ENCODE measurements at regions not wholly inside any gene's neighbourhood (a gene's known extent, or its start where the extent isn't known, plus 50 kb on each side); places are given as distances from the start of the nearest gene placed in this dataset.

- no peaks in the 10 kb centered on the region for H3K9me3 ChIP-seq
- Mint-ChIP-seq H3K4me1 (no peaks in the 10 kb centered on the region), H3K36me3 (no peaks in the 10 kb centered on the region), H3K4me3 (no peak overlapping the region), H3K27ac (no peak overlapping the region), H3K27me3 (no peaks in the 10 kb centered on the region), H3K9me3 (peaks cover 0 to 3% (median 0%) of the 10 kb centered on the region in 3 donors)
- ATAC-seq (replicated peaks in 1 of 4) (no peak), DNase-seq (no peak)
- ChIA-PET CTCF (no interaction called here), POLR2A (no interaction called here)
- H3K27me3 ChIP-seq (replicated peaks in 1 of 2; ENCODE audit: control insufficient read depth in 2 of 2, extremely low read depth in 1 of 2, insufficient read depth in 2 of 2, low read length in 1 of 2), result no peaks in the 10 kb centered on the region
- H3K27ac ChIP-seq (ENCODE audit: low read length), result no peak overlapping the region
- H3K36me3 ChIP-seq (ENCODE audit: control insufficient read depth in 2 of 2, extremely low read depth in 1 of 2, insufficient read depth in 1 of 2, low read length in 1 of 2), result no peaks in the 10 kb centered on the region
- H3K4me3 ChIP-seq (ENCODE audit: control insufficient read depth in 1 of 2, extremely low read depth in 1 of 2, low read length in 1 of 2), result no peak overlapping the region
- no CpG with 5 or more reads among the region's 1 CpG for WGBS (ENCODE audit: insufficient coverage)
- no peaks in the 10 kb centered on the region for H3K4me1 ChIP-seq (ENCODE audit: control insufficient read depth in 1 of 2, extremely low read depth in 1 of 2, insufficient read depth in 2 of 2, low read length in 2 of 2)
These were observed 418.0 kb upstream of the PKN2 start for GRCh38 chr1:88266051-88266450.

GRCh38 chr1:88272216-88272615, 411.9 kb upstream of the PKN2 start:
- ATAC-seq (replicated peaks in 1 of 4) (no peak), DNase-seq (no peak)
- no peak overlapping the region for H3K27ac ChIP-seq (ENCODE audit: low read length)
- no peak overlapping the region for H3K4me3 ChIP-seq (ENCODE audit: control insufficient read depth in 1 of 2, extremely low read depth in 1 of 2, low read length in 1 of 2)
- Mint-ChIP-seq H3K27ac (no peak overlapping the region), H3K9me3 (no peaks in the 10 kb centered on the region), H3K4me1 (no peaks in the 10 kb centered on the region), H3K27me3 (no peaks in the 10 kb centered on the region), H3K36me3 (no peaks in the 10 kb centered on the region), H3K4me3 (no peak overlapping the region)
- H3K9me3 ChIP-seq, result no peaks in the 10 kb centered on the region
- H3K27me3 ChIP-seq (replicated peaks in 1 of 2; ENCODE audit: control insufficient read depth in 2 of 2, extremely low read depth in 1 of 2, insufficient read depth in 2 of 2, low read length in 1 of 2), result no peaks in the 10 kb centered on the region
- POLR2A ChIA-PET, result no interaction called here
- no peaks in the 10 kb centered on the region for H3K4me1 ChIP-seq (ENCODE audit: control insufficient read depth in 1 of 2, extremely low read depth in 1 of 2, insufficient read depth in 2 of 2, low read length in 2 of 2)
- CTCF ChIA-PET, result no interaction called here
- no peaks in the 10 kb centered on the region for H3K36me3 ChIP-seq (ENCODE audit: control insufficient read depth in 2 of 2, extremely low read depth in 1 of 2, insufficient read depth in 1 of 2, low read length in 1 of 2)
- WGBS (ENCODE audit: insufficient coverage), result 90% methylated on average over 3 of the region's 5 CpGs

GRCh38 chr1:88274431-88274830, 409.6 kb upstream of the PKN2 start:
- DNase-seq (no peak), ATAC-seq (replicated peaks in 1 of 4) (no peak)
- no peaks in the 10 kb centered on the region for H3K36me3 Mint-ChIP-seq
- H3K4me3 ChIP-seq (ENCODE audit: control insufficient read depth in 1 of 2, extremely low read depth in 1 of 2, low read length in 1 of 2), result no peak overlapping the region
- no peaks in the 10 kb centered on the region for H3K4me1 ChIP-seq (ENCODE audit: control insufficient read depth in 1 of 2, extremely low read depth in 1 of 2, insufficient read depth in 2 of 2, low read length in 2 of 2)
- H3K4me3 Mint-ChIP-seq, result no peak overlapping the region
- no peaks in the 10 kb centered on the region for H3K4me1 Mint-ChIP-seq
- H3K9me3 Mint-ChIP-seq, result peaks cover 4 to 9% (median 8%) of the 10 kb centered on the region in 3 donors
- no CpG with 5 or more reads among the region's 1 CpG for WGBS (ENCODE audit: insufficient coverage)
- POLR2A ChIA-PET, result no interaction called here
- no peak overlapping the region for H3K27ac ChIP-seq (ENCODE audit: low read length)
- H3K9me3 ChIP-seq, result no peaks in the 10 kb centered on the region
- CTCF ChIA-PET, result no interaction called here
- H3K27ac Mint-ChIP-seq, result no peak overlapping the region
- H3K27me3 ChIP-seq (replicated peaks in 1 of 2; ENCODE audit: control insufficient read depth in 2 of 2, extremely low read depth in 1 of 2, insufficient read depth in 2 of 2, low read length in 1 of 2), result no peaks in the 10 kb centered on the region
- H3K36me3 ChIP-seq (ENCODE audit: control insufficient read depth in 2 of 2, extremely low read depth in 1 of 2, insufficient read depth in 1 of 2, low read length in 1 of 2), result no peaks in the 10 kb centered on the region
- no peaks in the 10 kb centered on the region for H3K27me3 Mint-ChIP-seq

GRCh38 chr1:88275259-88275862, 408.7 kb upstream of the PKN2 start:
- no peaks in the 10 kb centered on the region for H3K36me3 Mint-ChIP-seq
- ChIA-PET CTCF (interaction anchor here (0.5 to 0.7 kb wide), 3 partner anchors 25 to 519 kb away, joined by 3 to 7 read pairs (median 3); no protein-coding TSS in a partner anchor), POLR2A (no interaction called here)
- H3K9me3 ChIP-seq, result no peaks in the 10 kb centered on the region
- H3K27me3 ChIP-seq (replicated peaks in 1 of 2; ENCODE audit: control insufficient read depth in 2 of 2, extremely low read depth in 1 of 2, insufficient read depth in 2 of 2, low read length in 1 of 2), result no peaks in the 10 kb centered on the region
- H3K9me3 Mint-ChIP-seq, result peaks cover 10 to 18% (median 11%) of the 10 kb centered on the region in 3 donors
- no peak overlapping the region for H3K4me3 ChIP-seq (ENCODE audit: control insufficient read depth in 1 of 2, extremely low read depth in 1 of 2, low read length in 1 of 2)
- no peak overlapping the region for H3K4me3 Mint-ChIP-seq
- no peaks in the 10 kb centered on the region for H3K4me1 ChIP-seq (ENCODE audit: control insufficient read depth in 1 of 2, extremely low read depth in 1 of 2, insufficient read depth in 2 of 2, low read length in 2 of 2)
- no CpG with 5 or more reads among the region's 3 CpGs for WGBS (ENCODE audit: insufficient coverage)
- no peak overlapping the region for H3K27ac Mint-ChIP-seq
- no peak overlapping the region for H3K27ac ChIP-seq (ENCODE audit: low read length)
- DNase-seq (no peak), ATAC-seq (replicated peaks in 1 of 4) (no peak)
- no peaks in the 10 kb centered on the region for H3K36me3 ChIP-seq (ENCODE audit: control insufficient read depth in 2 of 2, extremely low read depth in 1 of 2, insufficient read depth in 1 of 2, low read length in 1 of 2)
- no peaks in the 10 kb centered on the region for H3K4me1 Mint-ChIP-seq
- no peaks in the 10 kb centered on the region for H3K27me3 Mint-ChIP-seq

GRCh38 chr1:88276163-88276562, 407.9 kb upstream of the PKN2 start:
- H3K27ac Mint-ChIP-seq, result no peak overlapping the region
- no CpG with 5 or more reads among the region's 4 CpGs for WGBS (ENCODE audit: insufficient coverage)
- Histone ChIP-seq H3K27me3 (replicated peaks in 1 of 2; ENCODE audit: control insufficient read depth in 2 of 2, extremely low read depth in 1 of 2, insufficient read depth in 2 of 2, low read length in 1 of 2) (no peaks in the 10 kb centered on the region), H3K4me3 (ENCODE audit: control insufficient read depth in 1 of 2, extremely low read depth in 1 of 2, low read length in 1 of 2) (no peak overlapping the region), H3K4me1 (ENCODE audit: control insufficient read depth in 1 of 2, extremely low read depth in 1 of 2, insufficient read depth in 2 of 2, low read length in 2 of 2) (no peaks in the 10 kb centered on the region), H3K27ac (ENCODE audit: low read length) (no peak overlapping the region), H3K36me3 (ENCODE audit: control insufficient read depth in 2 of 2, extremely low read depth in 1 of 2, insufficient read depth in 1 of 2, low read length in 1 of 2) (no peaks in the 10 kb centered on the region), H3K9me3 (no peaks in the 10 kb centered on the region)
- no peaks in the 10 kb centered on the region for H3K4me1 Mint-ChIP-seq
- no peak overlapping the region for H3K4me3 Mint-ChIP-seq
- POLR2A ChIA-PET, result no interaction called here
- no peak for DNase-seq
- no peaks in the 10 kb centered on the region for H3K27me3 Mint-ChIP-seq
- no peaks in the 10 kb centered on the region for H3K36me3 Mint-ChIP-seq
- no peak for ATAC-seq (replicated peaks in 1 of 4)
- CTCF ChIA-PET, result no interaction called here
- peaks cover 10 to 23% (median 11%) of the 10 kb centered on the region in 3 donors for H3K9me3 Mint-ChIP-seq

GRCh38 chr1:88284066-88284465, 400.0 kb upstream of the PKN2 start:
- ATAC-seq (replicated peaks in 1 of 4) (no peak), DNase-seq (no peak)
- CTCF ChIA-PET, result no interaction called here
- POLR2A ChIA-PET, result no interaction called here
- Mint-ChIP-seq H3K27ac (no peak overlapping the region), H3K36me3 (no peaks in the 10 kb centered on the region), H3K9me3 (peaks cover 4 to 24% (median 10%) of the 10 kb centered on the region in 3 donors), H3K4me1 (no peaks in the 10 kb centered on the region), H3K4me3 (no peak overlapping the region), H3K27me3 (peaks cover 0 to 3% of the 10 kb centered on the region in 2 donors)
- H3K36me3 ChIP-seq (ENCODE audit: control insufficient read depth in 2 of 2, extremely low read depth in 1 of 2, insufficient read depth in 1 of 2, low read length in 1 of 2), result no peaks in the 10 kb centered on the region
- no peaks in the 10 kb centered on the region for H3K4me1 ChIP-seq (ENCODE audit: control insufficient read depth in 1 of 2, extremely low read depth in 1 of 2, insufficient read depth in 2 of 2, low read length in 2 of 2)
- no peak overlapping the region for H3K4me3 ChIP-seq (ENCODE audit: control insufficient read depth in 1 of 2, extremely low read depth in 1 of 2, low read length in 1 of 2)
- H3K27ac ChIP-seq (ENCODE audit: low read length), result no peak overlapping the region
- no CpG with 5 or more reads among the region's 2 CpGs for WGBS (ENCODE audit: insufficient coverage)
- no peaks in the 10 kb centered on the region for H3K27me3 ChIP-seq (replicated peaks in 1 of 2; ENCODE audit: control insufficient read depth in 2 of 2, extremely low read depth in 1 of 2, insufficient read depth in 2 of 2, low read length in 1 of 2)
- no peaks in the 10 kb centered on the region for H3K9me3 ChIP-seq
